ENCODE measurements at regions not wholly inside any gene's neighbourhood (a gene's known extent, or its start where the extent isn't known, plus 50 kb on each side); places are given as distances from the start of the nearest gene placed in this dataset.

DNA sequence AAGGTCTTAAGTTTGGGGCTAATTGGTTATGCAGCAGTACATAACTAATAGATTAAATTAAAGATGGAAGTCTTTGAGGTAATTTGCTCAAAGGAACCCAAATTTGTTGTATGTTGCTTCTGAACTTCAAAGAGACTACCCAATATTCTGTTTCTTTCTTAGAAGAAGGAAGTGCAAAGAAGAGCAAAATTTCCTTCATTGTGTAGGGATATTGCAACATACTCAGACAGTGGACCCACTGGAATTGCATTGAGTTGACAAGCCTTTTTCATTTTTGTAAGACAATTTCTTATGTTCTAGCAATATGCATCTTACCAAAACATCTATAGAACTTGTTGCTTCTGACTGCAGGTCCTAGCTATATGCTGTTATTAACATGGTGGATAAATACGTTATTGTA, 527.8 kb downstream of the SH2D4B start:
- no peak overlapping the region for H3K4me3 ChIP-seq (replicated peaks; ENCODE audit: insufficient read depth, low read length)
- H3K27me3 ChIP-seq (ENCODE audit: insufficient read depth, poor library complexity, severe bottlenecking) = no peaks in the 10 kb centered on the region
- no peak overlapping the region for H3K27ac ChIP-seq (replicated peaks)
- TF ChIP-seq SPI1 (IDR thresholded peaks at IDR 0.05; ENCODE audit: borderline replicate concordance, low read depth) = peak; percentile 66
- TF ChIP-seq POLR2AphosphoS5 (IDR thresholded peaks at IDR 0.05; ENCODE audit: low read depth) = no peak
- TF ChIP-seq, protein P1, sequence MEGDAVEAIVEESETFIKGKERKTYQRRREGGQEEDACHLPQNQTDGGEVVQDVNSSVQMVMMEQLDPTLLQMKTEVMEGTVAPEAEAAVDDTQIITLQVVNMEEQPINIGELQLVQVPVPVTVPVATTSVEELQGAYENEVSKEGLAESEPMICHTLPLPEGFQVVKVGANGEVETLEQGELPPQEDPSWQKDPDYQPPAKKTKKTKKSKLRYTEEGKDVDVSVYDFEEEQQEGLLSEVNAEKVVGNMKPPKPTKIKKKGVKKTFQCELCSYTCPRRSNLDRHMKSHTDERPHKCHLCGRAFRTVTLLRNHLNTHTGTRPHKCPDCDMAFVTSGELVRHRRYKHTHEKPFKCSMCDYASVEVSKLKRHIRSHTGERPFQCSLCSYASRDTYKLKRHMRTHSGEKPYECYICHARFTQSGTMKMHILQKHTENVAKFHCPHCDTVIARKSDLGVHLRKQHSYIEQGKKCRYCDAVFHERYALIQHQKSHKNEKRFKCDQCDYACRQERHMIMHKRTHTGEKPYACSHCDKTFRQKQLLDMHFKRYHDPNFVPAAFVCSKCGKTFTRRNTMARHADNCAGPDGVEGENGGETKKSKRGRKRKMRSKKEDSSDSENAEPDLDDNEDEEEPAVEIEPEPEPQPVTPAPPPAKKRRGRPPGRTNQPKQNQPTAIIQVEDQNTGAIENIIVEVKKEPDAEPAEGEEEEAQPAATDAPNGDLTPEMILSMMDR (IDR thresholded peaks at IDR 0.05; ENCODE audit: insufficient read depth, low read length) = no peak
- TF ChIP-seq GABPA (IDR thresholded peaks at IDR 0.05; ENCODE audit: low read depth) = no peak
- TF ChIP-seq, protein P2, sequence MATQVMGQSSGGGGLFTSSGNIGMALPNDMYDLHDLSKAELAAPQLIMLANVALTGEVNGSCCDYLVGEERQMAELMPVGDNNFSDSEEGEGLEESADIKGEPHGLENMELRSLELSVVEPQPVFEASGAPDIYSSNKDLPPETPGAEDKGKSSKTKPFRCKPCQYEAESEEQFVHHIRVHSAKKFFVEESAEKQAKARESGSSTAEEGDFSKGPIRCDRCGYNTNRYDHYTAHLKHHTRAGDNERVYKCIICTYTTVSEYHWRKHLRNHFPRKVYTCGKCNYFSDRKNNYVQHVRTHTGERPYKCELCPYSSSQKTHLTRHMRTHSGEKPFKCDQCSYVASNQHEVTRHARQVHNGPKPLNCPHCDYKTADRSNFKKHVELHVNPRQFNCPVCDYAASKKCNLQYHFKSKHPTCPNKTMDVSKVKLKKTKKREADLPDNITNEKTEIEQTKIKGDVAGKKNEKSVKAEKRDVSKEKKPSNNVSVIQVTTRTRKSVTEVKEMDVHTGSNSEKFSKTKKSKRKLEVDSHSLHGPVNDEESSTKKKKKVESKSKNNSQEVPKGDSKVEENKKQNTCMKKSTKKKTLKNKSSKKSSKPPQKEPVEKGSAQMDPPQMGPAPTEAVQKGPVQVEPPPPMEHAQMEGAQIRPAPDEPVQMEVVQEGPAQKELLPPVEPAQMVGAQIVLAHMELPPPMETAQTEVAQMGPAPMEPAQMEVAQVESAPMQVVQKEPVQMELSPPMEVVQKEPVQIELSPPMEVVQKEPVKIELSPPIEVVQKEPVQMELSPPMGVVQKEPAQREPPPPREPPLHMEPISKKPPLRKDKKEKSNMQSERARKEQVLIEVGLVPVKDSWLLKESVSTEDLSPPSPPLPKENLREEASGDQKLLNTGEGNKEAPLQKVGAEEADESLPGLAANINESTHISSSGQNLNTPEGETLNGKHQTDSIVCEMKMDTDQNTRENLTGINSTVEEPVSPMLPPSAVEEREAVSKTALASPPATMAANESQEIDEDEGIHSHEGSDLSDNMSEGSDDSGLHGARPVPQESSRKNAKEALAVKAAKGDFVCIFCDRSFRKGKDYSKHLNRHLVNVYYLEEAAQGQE (IDR thresholded peaks at IDR 0.05; ENCODE audit: insufficient replicate concordance, low read depth) = no peak
- no peak for DNase-seq (ENCODE audit: low read depth in 1 of 2, low spot score in 1 of 2)

DNA sequence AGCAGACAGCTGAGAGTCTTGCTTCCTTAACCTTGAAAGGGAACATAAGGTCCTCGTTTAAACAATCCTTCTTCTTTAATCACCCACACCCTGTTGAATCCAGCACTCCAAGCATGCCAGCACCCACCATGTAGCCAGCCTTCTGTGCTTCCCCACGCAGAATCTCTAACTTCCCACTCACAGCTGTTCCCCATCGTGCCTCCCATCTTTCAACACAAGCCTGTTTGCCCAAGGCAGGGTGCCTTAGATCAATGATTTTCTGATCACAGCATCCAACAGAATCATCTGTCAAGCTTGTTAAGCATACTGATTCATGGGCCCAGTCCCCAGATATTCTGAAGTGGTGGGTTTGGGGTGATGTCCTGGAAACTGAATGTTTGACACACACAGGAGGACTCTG, 530.8 kb downstream of the SH2D4B start:
- Histone ChIP-seq H3K27ac (replicated peaks) (no peak overlapping the region), H3K27me3 (ENCODE audit: insufficient read depth, poor library complexity, severe bottlenecking) (no peaks in the 10 kb centered on the region), H3K4me3 (replicated peaks; ENCODE audit: insufficient read depth, low read length) (no peak overlapping the region)
- no peak for DNase-seq (ENCODE audit: low read depth in 1 of 2, low spot score in 1 of 2)
- TF ChIP-seq POLR2AphosphoS5 (IDR thresholded peaks at IDR 0.05; ENCODE audit: low read depth) (no peak), GABPA (IDR thresholded peaks at IDR 0.05; ENCODE audit: low read depth) (no peak), SPI1 (IDR thresholded peaks at IDR 0.05; ENCODE audit: borderline replicate concordance, low read depth) (no peak)
- TF ChIP-seq, protein P2 (IDR thresholded peaks at IDR 0.05; ENCODE audit: insufficient replicate concordance, low read depth) = no peak
- TF ChIP-seq, protein P1 (IDR thresholded peaks at IDR 0.05; ENCODE audit: insufficient read depth, low read length) = no peak

DNA sequence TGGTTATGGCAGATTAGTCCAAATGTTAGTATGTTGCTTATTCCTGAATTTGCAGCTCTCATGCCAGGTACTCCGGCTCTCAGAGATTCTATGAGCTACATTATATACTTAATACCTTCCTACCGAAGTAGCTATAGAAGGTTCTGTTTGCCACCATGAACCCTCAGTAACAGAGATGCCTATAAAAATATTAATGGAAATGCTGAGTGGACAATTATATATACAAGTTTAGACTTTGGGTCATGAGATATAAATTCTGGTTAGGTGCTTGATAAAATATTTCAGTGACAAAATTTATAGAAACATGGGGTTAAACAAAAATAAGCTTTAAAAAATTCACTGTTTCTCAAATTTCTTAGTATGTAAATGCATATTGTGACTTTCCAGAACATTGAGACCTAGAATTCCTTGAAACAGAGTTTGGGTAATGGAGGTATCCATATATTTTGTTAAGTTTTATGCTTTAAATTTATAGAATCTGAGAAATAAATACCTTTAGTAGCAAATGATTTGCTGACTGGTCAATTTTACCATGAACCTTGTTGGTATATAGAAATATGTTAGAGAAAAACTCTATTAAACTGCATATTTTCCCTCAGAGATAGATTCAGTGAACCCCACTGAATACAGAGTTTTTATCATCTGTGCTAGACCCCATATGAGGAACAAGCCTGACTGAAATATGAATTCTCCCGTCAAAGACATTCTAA, 533.5 kb downstream of the SH2D4B start:
- no peak for DNase-seq (ENCODE audit: low read depth in 1 of 2, low spot score in 1 of 2)
- TF ChIP-seq, protein P1 (IDR thresholded peaks at IDR 0.05; ENCODE audit: insufficient read depth, low read length) = no peak
- TF ChIP-seq, protein P2 (IDR thresholded peaks at IDR 0.05; ENCODE audit: insufficient replicate concordance, low read depth) = no peak
- TF ChIP-seq GABPA (IDR thresholded peaks at IDR 0.05; ENCODE audit: low read depth) = no peak
- no peak for TF ChIP-seq SPI1 (IDR thresholded peaks at IDR 0.05; ENCODE audit: borderline replicate concordance, low read depth)
- TF ChIP-seq POLR2AphosphoS5 (IDR thresholded peaks at IDR 0.05; ENCODE audit: low read depth) = no peak
- H3K4me3 ChIP-seq (replicated peaks; ENCODE audit: insufficient read depth, low read length) = no peak overlapping the region
- no peaks in the 10 kb centered on the region for H3K27me3 ChIP-seq (ENCODE audit: insufficient read depth, poor library complexity, severe bottlenecking)
- H3K27ac ChIP-seq (replicated peaks) = no peak overlapping the region

All from HL-60 (cell line).